ENCODE measurements at regions not wholly inside any gene's neighbourhood (a gene's known extent, or its start where the extent isn't known, plus 50 kb on each side); places are given as distances from the start of the nearest gene placed in this dataset.

- TF ChIP-seq PRDM4 (tag by site-specific recombination; IDR thresholded peaks at IDR 0.05), result no peak
These were observed 115.5 kb downstream of the MIS18A start (continued) for GRCh38 chr21:32163386-32163785.

- POLR2A ChIA-PET, result interaction anchor here (0.6 kb wide), 1 partner anchor 40 kb away, joined by 3 read pairs; no protein-coding TSS in a partner anchor
- CTCF ChIA-PET, result interaction anchor here (1.0 kb wide), 1 partner anchor 12 kb away, joined by 3 read pairs; no protein-coding TSS in a partner anchor
These were observed 116.0 kb downstream of the MIS18A start for GRCh38 chr21:32162727-32163320.

GRCh38 chr21:32155226-32155625 is 123.6 kb downstream of the MIS18A start:
- Histone ChIP-seq H3K36me3 (ENCODE audit: control insufficient read depth in 2 of 2, insufficient read depth in 1 of 2, low read length in 2 of 2) (no peaks in the 10 kb centered on the region), H3K27ac (ENCODE audit: extremely low read depth, low read depth, low read length) (no peak overlapping the region), H3K9me3 (ENCODE audit: control insufficient read depth, insufficient read depth, low read depth, low read length) (no peaks in the 10 kb centered on the region), H3K4me1 (ENCODE audit: control insufficient read depth, insufficient read depth, low read length) (no peaks in the 10 kb centered on the region), H3K4me3 (ENCODE audit: low read depth, low read length) (no peak overlapping the region)
- ChIA-PET POLR2A (no interaction called here), CTCF (interaction anchor here (1.0 kb wide), 1 partner anchor 289 kb away, joined by 5 read pairs; no protein-coding TSS in a partner anchor)
- no peak for TF ChIP-seq ZNF132 (tag by site-specific recombination; IDR thresholded peaks at IDR 0.05; ENCODE audit: borderline replicate concordance)
- no peak for TF ChIP-seq ZNF626 (tag by site-specific recombination; IDR thresholded peaks at IDR 0.05)
- TF ChIP-seq ZBTB1 (tag by site-specific recombination; IDR thresholded peaks at IDR 0.05), result no peak
- no peak for TF ChIP-seq ZSCAN5A (tag by site-specific recombination; IDR thresholded peaks at IDR 0.05)
- no peak for TF ChIP-seq ZNF654 (tag by site-specific recombination; IDR thresholded peaks at IDR 0.05; ENCODE audit: low read depth)
- no peak for TF ChIP-seq PRDM2 (tag by site-specific recombination; IDR thresholded peaks at IDR 0.05; ENCODE audit: borderline replicate concordance)
- no peak for TF ChIP-seq ZNF707 (tag by site-specific recombination; IDR thresholded peaks at IDR 0.05)
- no peak for TF ChIP-seq BCL11B (tag by site-specific recombination; IDR thresholded peaks at IDR 0.05; ENCODE audit: low read depth)
- TF ChIP-seq TCF7L2 (IDR thresholded peaks at IDR 0.05; ENCODE audit: borderline replicate concordance, low read depth, low read length), result no peak
- TF ChIP-seq ZNF488 (tag by site-specific recombination; IDR thresholded peaks at IDR 0.05), result no peak
- TF ChIP-seq ZNF561 (tag by site-specific recombination; IDR thresholded peaks at IDR 0.05; ENCODE audit: borderline replicate concordance), result no peak

More at GRCh38 chr21:32162727-32163320, 116.0 kb downstream of the MIS18A start:
- Histone ChIP-seq H3K27ac (ENCODE audit: extremely low read depth, low read depth, low read length) (no peak overlapping the region), H3K9me3 (ENCODE audit: control insufficient read depth, insufficient read depth, low read depth, low read length) (no peaks in the 10 kb centered on the region), H3K4me1 (ENCODE audit: control insufficient read depth, insufficient read depth, low read length) (no peaks in the 10 kb centered on the region), H3K36me3 (ENCODE audit: control insufficient read depth in 2 of 2, insufficient read depth in 1 of 2, low read length in 2 of 2) (no peaks in the 10 kb centered on the region), H3K4me3 (ENCODE audit: low read depth, low read length) (no peak overlapping the region)
- no peak for TF ChIP-seq EGR2 (tag by site-specific recombination; IDR thresholded peaks at IDR 0.05; ENCODE audit: low read depth)
- TF ChIP-seq OSR2 (tag by site-specific recombination; IDR thresholded peaks at IDR 0.05), result no peak
- TF ChIP-seq ZNF514 (tag by site-specific recombination; IDR thresholded peaks at IDR 0.05), result no peak
- TF ChIP-seq ZNF776 (tag by site-specific recombination; IDR thresholded peaks at IDR 0.05; ENCODE audit: borderline replicate concordance), result no peak
- no peak for TF ChIP-seq ZNF280D (tag by site-specific recombination; IDR thresholded peaks at IDR 0.05)
